NCI-H1417 treated with DMSO at 0.1 percent for 48 hours (cell line): ENCODE measurements at regions not wholly inside any gene's neighbourhood (a gene's known extent, or its start where the extent isn't known, plus 50 kb on each side); places are given as distances from the start of the nearest gene placed in this dataset.

Experiments used
- DNase-seq: peaks from one replicate; lab custom pipeline; 2025; lab: John Stamatoyannopoulos, UW

GRCh38 chr5:167594750-167595149 is 696.7 kb upstream of the WWC1 start:
- no peak for DNase-seq

- DNase-seq = no peak
Observed at GRCh38 chr5:167595196-167595595, 696.2 kb upstream of the WWC1 start.

- DNase-seq = no peak
Observed at GRCh38 chr5:167598166-167598565, 693.3 kb upstream of the WWC1 start.

GRCh38 chr5:167602067-167602466 is 689.4 kb upstream of the WWC1 start:
- no peak for DNase-seq

GRCh38 chr5:167603135-167603534 is 688.3 kb upstream of the WWC1 start:
- DNase-seq = no peak

- DNase-seq = no peak
Observed at GRCh38 chr5:167608390-167609272, 682.8 kb upstream of the WWC1 start.

- no peak for DNase-seq
Observed at GRCh38 chr5:167614294-167615021, 677.0 kb upstream of the WWC1 start.

GRCh38 chr5:167616043-167616890 is 675.2 kb upstream of the WWC1 start:
- no peak for DNase-seq

GRCh38 chr5:167623354-167623753 is 668.1 kb upstream of the WWC1 start:
- no peak for DNase-seq

- no peak for DNase-seq
Observed at GRCh38 chr5:167624053-167624452, 667.4 kb upstream of the WWC1 start.

- DNase-seq = no peak
Observed at GRCh38 chr5:167626341-167627123, 664.9 kb upstream of the WWC1 start.

GRCh38 chr5:167629634-167630033 is 661.8 kb upstream of the WWC1 start:
- no peak for DNase-seq

GRCh38 chr5:167631191-167631590 is 660.3 kb upstream of the WWC1 start:
- no peak for DNase-seq

- DNase-seq = no peak
Observed at GRCh38 chr5:167633114-167633513, 658.3 kb upstream of the WWC1 start.

GRCh38 chr5:167633931-167634341 is 657.5 kb upstream of the WWC1 start:
- DNase-seq = no peak

- DNase-seq = no peak
Observed at GRCh38 chr5:167634432-167634831, 657.0 kb upstream of the WWC1 start.

- DNase-seq = no peak
Observed at GRCh38 chr5:167638816-167639215, 652.6 kb upstream of the WWC1 start.

GRCh38 chr5:167639273-167639672 is 652.2 kb upstream of the WWC1 start:
- no peak for DNase-seq

- DNase-seq = no peak
Observed at GRCh38 chr5:167639766-167640165, 651.7 kb upstream of the WWC1 start.

- DNase-seq = no peak
Observed at GRCh38 chr5:167642181-167642580, 649.3 kb upstream of the WWC1 start.

GRCh38 chr5:167642779-167643517 is 648.5 kb upstream of the WWC1 start:
- DNase-seq = no peak
